GM18507 (cell line): ENCODE measurements at regions not wholly inside any gene's neighbourhood (a gene's known extent, or its start where the extent isn't known, plus 50 kb on each side); places are given as distances from the start of the nearest gene placed in this dataset.

Experiments used
- DNase-seq: peaks from one replicate; pipeline ENCODE4 v3.0.0; 2011; ENCODE audit warnings: low read depth; ENCODE audit not compliant: insufficient read length; ENCODE audit errors: extremely low spot score
- FAIRE-seq: peaks from 2 replicates; lab custom pipeline; 2011; peaks lifted over from hg19 to GRCh38; lab: Jason Lieb, UNC

GRCh38 chr1:68301471-68302001 is 69.2 kb upstream of the WLS start:
- DNase-seq, result no peak

DNA sequence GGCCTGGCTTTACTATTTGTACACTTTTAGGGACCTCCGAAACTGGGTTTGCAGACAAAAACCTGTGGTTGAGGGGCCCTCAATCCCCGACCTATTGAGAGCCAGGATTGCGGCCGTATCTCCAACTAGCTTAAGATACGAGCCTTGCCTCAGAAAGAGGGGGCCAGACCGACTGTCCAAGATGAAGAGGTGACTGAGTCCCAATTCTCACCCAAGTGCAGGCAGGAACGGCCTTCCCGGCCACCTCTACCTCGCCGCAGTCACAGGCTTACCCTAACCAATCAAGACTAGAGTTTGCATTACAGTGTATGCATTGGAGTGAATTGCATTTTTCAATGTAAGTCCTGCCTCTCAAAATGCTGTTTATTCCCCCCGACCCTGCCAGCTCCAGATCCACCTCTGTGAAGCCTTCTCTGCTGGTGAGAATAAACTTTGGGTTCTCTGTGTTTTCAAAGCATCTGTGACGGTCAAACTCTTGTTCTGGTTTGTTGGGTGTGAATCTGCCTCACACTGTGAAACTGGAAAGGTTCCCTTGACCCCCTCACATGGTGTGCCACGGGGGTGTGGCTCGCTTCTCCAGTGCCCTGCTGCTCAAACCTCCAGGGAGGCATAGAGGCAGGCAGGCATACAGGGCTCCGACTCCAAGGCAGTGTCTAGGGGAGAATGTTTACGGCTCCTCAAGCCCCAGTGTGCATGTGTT is 62.2 kb upstream of the WLS start:
- FAIRE-seq, result no peak
- no peak for DNase-seq

More at GRCh38 chr1:68301471-68302001, 69.2 kb upstream of the WLS start:
- no peak for FAIRE-seq

GRCh38 chr1:68293609-68294366 is 61.5 kb upstream of the WLS start:
- DNase-seq, result no peak
- no peak for FAIRE-seq

DNA sequence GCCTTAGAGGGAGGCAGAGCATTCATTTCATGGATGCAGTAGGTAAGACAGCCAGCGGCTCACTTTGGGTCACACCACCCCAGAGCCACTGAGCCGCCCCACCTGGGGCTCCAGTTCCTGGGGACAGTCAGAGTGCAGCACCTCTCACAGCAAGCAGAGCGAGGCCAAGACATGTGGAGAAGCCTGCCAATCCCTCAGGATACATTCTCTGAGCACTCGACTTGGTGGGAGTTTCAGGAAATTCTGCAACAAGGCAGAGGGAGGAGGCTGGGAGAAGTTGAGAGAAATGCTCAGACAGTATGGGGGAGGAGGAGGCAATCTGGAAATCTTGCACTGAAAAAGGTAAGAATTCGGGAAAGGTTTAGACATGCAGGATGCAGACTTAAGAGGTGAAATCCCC is 60.8 kb upstream of the WLS start:
- no peak for FAIRE-seq
- no peak for DNase-seq

- FAIRE-seq (no peak), DNase-seq (no peak)
Measured at GRCh38 chr1:68291688-68292384, 59.5 kb upstream of the WLS start.

GRCh38 chr1:68287241-68287640 is 54.9 kb upstream of the WLS start:
- DNase-seq (no peak), FAIRE-seq (no peak)

DNA sequence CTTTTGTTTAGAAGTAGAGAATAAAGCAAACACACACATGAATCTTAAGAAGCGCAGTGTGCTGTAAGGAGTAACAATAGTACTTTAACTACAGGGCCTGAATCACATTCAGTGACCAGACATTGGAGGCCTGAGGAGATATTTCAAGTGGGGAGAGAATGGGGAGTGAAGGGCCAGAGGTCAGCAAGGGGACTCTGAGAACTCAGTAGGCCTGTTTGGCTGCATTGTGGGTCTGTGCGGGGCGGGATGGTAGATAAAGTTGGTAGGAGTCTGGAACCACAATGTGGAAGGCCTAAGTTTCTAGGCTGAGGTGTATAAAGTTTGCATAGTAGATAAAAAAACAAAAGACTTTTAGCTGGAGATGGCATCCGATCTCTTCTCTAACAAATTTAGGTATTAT is 52.7 kb upstream of the WLS start:
- no peak for FAIRE-seq
- DNase-seq, result no peak

- no peak for DNase-seq
- FAIRE-seq, result no peak
Measured at GRCh38 chr1:68281946-68282615, 49.8 kb upstream of the WLS start.
